Activated T-cell treated with anti-CD3 and anti-CD28 coated beads, Interleukin-2, amount 50 U/mL, for 72 hours (primary cell): ENCODE measurements at regions not wholly inside any gene's neighbourhood (a gene's known extent, or its start where the extent isn't known, plus 50 kb on each side); places are given as distances from the start of the nearest gene placed in this dataset.

Experiments used
- ATAC-seq, 2 donors: fragments of 150-1000 bp; cut with Tn5 transposase; replicated peaks in 1 of 2; 2 replicates each; pipeline ENCODE4 v1.10.0; 2021; ENCODE audit warnings: moderate library complexity in 2 of 2, mild to moderate bottlenecking in 1 of 2
- DNase-seq, 2 donors: peaks; one replicate each; pipeline ENCODE4 v3.0.0; 2021 to 2022; ENCODE audit warnings: mixed read lengths in 1 of 2
- H3K27ac Mint-ChIP-seq: one replicate; pipeline ENCODE4 v1.8.0; 2022; ENCODE audit warnings: mild to moderate bottlenecking, moderate library complexity, mixed read lengths
- H3K27me3 Mint-ChIP-seq: one replicate; pipeline ENCODE4 v1.8.0; 2022; ENCODE audit warnings: low read depth, mixed read lengths
- H3K36me3 Mint-ChIP-seq, 2 donors: one replicate each; pipeline ENCODE4 v1.8.0; 2022; ENCODE audit warnings: mixed read lengths in 2 of 2, mild to moderate bottlenecking in 1 of 2; ENCODE audit not compliant: insufficient read depth in 2 of 2
- H3K4me1 Mint-ChIP-seq: one replicate; pipeline ENCODE4 v1.8.0; 2022; ENCODE audit warnings: low read depth, mixed read lengths
- H3K4me3 Mint-ChIP-seq, 2 donors: one replicate each; pipeline ENCODE4 v1.8.0; 2022; ENCODE audit warnings: mild to moderate bottlenecking in 2 of 2, mixed read lengths in 2 of 2, moderate library complexity in 2 of 2
- H3K9me3 Mint-ChIP-seq, 2 donors: one replicate each; pipeline ENCODE4 v1.8.0; 2022; ENCODE audit warnings: mixed read lengths in 2 of 2

DNA sequence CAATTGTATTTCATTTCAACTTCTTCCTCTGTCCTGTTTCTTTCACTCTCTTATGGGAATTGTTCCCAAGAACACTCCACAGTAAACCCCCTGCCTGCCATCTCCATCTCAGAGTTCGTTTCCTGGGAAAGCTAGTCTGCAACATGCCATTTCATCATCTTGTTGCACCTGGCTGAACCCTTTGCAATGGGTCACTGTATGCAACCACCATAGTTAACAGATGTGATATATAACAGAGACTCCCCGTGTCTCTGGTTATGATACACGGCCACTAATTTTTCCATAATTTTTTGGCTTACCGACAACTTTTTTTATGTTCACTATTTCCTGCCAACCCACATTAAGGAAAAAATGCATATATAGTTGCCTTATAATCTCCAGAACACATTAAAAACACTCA lies 95.5 kb downstream of the CHST2 start:
- Mint-ChIP-seq H3K4me1 (peaks cover 21% of the 10 kb centered on the region), H3K4me3 (no peak overlapping the region), H3K9me3 (no peaks in the 10 kb centered on the region), H3K36me3 (no peaks in the 10 kb centered on the region), H3K27me3 (no peaks in the 10 kb centered on the region), H3K27ac (no peak overlapping the region)
- DNase-seq (no peak), ATAC-seq (no peak)
